ENCODE measurements at regions not wholly inside any gene's neighbourhood (a gene's known extent, or its start where the extent isn't known, plus 50 kb on each side); places are given as distances from the start of the nearest gene placed in this dataset.

GRCh38 chr9:38299856-38300255, 92.6 kb upstream of the ALDH1B1 start:
- TF ChIP-seq POLR2AphosphoS5 (IDR thresholded peaks at IDR 0.05; ENCODE audit: low read depth, low read length) = no peak
- TF ChIP-seq POLR2A (IDR thresholded peaks at IDR 0.05; ENCODE audit: low read depth, low read length) = no peak
- no peak for TF ChIP-seq TAF1 (IDR thresholded peaks at IDR 0.05; ENCODE audit: borderline replicate concordance, low read depth, low read length)
